Spleen (tissue), 7 donors: ENCODE measurements at regions not wholly inside any gene's neighbourhood (a gene's known extent, or its start where the extent isn't known, plus 50 kb on each side); places are given as distances from the start of the nearest gene placed in this dataset.

Experiments
- POLR2A ChIP-seq, 3 donors: fragments of 450-650 bp; IDR thresholded peaks; one replicate each; pipeline ENCODE4 v1.5.1; 2017; ENCODE audit warnings: antibody characterized with exemption in 3 of 3, mild to moderate bottlenecking in 1 of 3
- POLR2AphosphoS5 ChIP-seq, 3 donors: sonication (generic); formaldehyde crosslinking; IDR thresholded peaks; one replicate each; pipeline ENCODE4 v1.5.1; 2017; ENCODE audit warnings: antibody characterized with exemption in 3 of 3
- TF ChIP-seq, protein P1 (sequence below), 11 experiments: fragments of 200-600 bp in 7 of 11; fragments of 450-650 bp in 4 of 11; sonication (generic) in 4 of 11; IDR thresholded peaks in 8 of 11; conservative IDR thresholded peaks in 3 of 11; 1 replicate in 7 of 11; 2 replicates in 4 of 11; pipeline versions ENCODE4 v1.4.0 to v1.8.0; 2016 to 2021; ENCODE audit warnings: antibody characterized with exemption in 11 of 11, inconsistent platforms in 4 of 11, mild to moderate bottlenecking in 1 of 11
- donor health status: DM: no; HTN: no; CAD: no; lungs with moderate emphysema.
- donor health status: DM: no; HTN: no; CAD: no.
- donor health status: DM: no; HTN: no; CAD: no.

DNA sequence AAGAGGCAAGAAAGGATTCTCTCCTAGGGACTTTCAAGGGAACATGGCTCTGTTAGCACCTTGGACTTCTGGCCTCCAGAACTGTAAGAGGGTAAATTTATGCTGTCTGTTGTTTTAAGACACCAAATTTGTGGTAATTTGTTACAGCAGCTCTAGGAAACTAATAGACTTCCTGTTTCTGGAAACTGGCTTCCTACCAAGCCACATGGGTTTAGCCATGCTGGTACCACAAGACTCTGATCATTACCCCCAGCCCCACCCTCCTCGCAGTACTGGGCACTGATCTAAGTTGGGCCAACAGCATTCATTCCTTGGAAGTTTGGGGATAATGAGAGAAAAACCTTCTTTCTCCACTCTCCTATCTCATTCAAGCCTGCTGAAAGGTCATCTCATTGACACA lies 109.5 kb upstream of the SMLR1 start:
- TF ChIP-seq POLR2A (IDR thresholded peaks at IDR 0.05) (no peak), POLR2AphosphoS5 (IDR thresholded peaks at IDR 0.05) (no peak)
- TF ChIP-seq, protein P1, sequence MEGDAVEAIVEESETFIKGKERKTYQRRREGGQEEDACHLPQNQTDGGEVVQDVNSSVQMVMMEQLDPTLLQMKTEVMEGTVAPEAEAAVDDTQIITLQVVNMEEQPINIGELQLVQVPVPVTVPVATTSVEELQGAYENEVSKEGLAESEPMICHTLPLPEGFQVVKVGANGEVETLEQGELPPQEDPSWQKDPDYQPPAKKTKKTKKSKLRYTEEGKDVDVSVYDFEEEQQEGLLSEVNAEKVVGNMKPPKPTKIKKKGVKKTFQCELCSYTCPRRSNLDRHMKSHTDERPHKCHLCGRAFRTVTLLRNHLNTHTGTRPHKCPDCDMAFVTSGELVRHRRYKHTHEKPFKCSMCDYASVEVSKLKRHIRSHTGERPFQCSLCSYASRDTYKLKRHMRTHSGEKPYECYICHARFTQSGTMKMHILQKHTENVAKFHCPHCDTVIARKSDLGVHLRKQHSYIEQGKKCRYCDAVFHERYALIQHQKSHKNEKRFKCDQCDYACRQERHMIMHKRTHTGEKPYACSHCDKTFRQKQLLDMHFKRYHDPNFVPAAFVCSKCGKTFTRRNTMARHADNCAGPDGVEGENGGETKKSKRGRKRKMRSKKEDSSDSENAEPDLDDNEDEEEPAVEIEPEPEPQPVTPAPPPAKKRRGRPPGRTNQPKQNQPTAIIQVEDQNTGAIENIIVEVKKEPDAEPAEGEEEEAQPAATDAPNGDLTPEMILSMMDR (IDR thresholded peaks at IDR 0.05 in 8 of 11, conservative IDR thresholded peaks at IDR 0.05 in 3 of 11): no peak
